CD4-positive, CD25-positive, alpha-beta regulatory T cell (primary cell): ENCODE measurements at regions not wholly inside any gene's neighbourhood (a gene's known extent, or its start where the extent isn't known, plus 50 kb on each side); places are given as distances from the start of the nearest gene placed in this dataset.
A peak's percentile ranks its signal among the peaks of the same experiment; 100 is the strongest.
"Not testable (repeated sequence)": the region's sequence is repeated elsewhere in the genome, so short reads cannot be mapped to it uniquely, and the experiment has no call there.

Source experiments
- ATAC-seq, 2 donors: fragments of 150-1000 bp; cut with Tn5 transposase; one replicate each; pipeline ENCODE4 v1.10.0; 2021; ENCODE audit warnings: low read depth in 2 of 2, moderate number of reproducible peaks in 2 of 2, moderate library complexity in 1 of 2
- DNase-seq, 3 donors: peaks; one replicate each; pipeline versions ENCODE4 v3.0.0 to v3.0.0-alpha.2; 2012 to 2022; ENCODE audit warnings: mixed read lengths in 1 of 3
- H3K27ac ChIP-seq: one replicate; pipeline ENCODE4 v1.7.0; 2013; ENCODE audit warnings: mild to moderate bottlenecking, low read length; ENCODE audit not compliant: insufficient read depth, poor library complexity, severe bottlenecking
- H3K27me3 ChIP-seq: one replicate; pipeline ENCODE4 v1.7.0; 2013; ENCODE audit warnings: low read length; ENCODE audit not compliant: control insufficient read depth, insufficient read depth
- H3K36me3 ChIP-seq: one replicate; pipeline ENCODE4 v1.7.0; 2013; ENCODE audit warnings: mild to moderate bottlenecking, low read length, moderate library complexity; ENCODE audit not compliant: control insufficient read depth, insufficient read depth
- H3K4me1 ChIP-seq: 2 replicates; pipeline ENCODE4 v1.7.0; 2013; ENCODE audit warnings: mild to moderate bottlenecking, low read length; ENCODE audit not compliant: insufficient read depth, control insufficient read depth, poor library complexity, severe bottlenecking
- H3K4me3 ChIP-seq: one replicate; pipeline ENCODE4 v1.7.0; 2013; ENCODE audit warnings: low read depth, mild to moderate bottlenecking, low read length, moderate library complexity
- H3K9me3 ChIP-seq, 2 experiments: 1 replicate in 1 of 2; 2 replicates in 1 of 2; pipeline ENCODE4 v1.7.0; 2013; ENCODE audit warnings: low read length in 2 of 2, mild to moderate bottlenecking in 1 of 2, moderate library complexity in 1 of 2; ENCODE audit not compliant: control insufficient read depth in 2 of 2
- H3K27ac Mint-ChIP-seq, 3 donors: one replicate each; pipeline ENCODE4 v1.8.0; 2020 to 2022; ENCODE audit warnings: mild to moderate bottlenecking in 3 of 3, mixed read lengths in 3 of 3, moderate library complexity in 2 of 3
- H3K27me3 Mint-ChIP-seq: one replicate; pipeline ENCODE4 v1.8.0; 2022; ENCODE audit warnings: mild to moderate bottlenecking, mixed read lengths
- H3K36me3 Mint-ChIP-seq: one replicate; pipeline ENCODE4 v1.8.0; 2020; ENCODE audit warnings: mixed read lengths
- H3K4me1 Mint-ChIP-seq, 4 donors: one replicate each; pipeline ENCODE4 v1.8.0; 2020 to 2022; ENCODE audit warnings: mixed read lengths in 4 of 4, mild to moderate bottlenecking in 1 of 4
- H3K4me3 Mint-ChIP-seq, 4 donors: one replicate each; pipeline ENCODE4 v1.8.0; 2020 to 2022; ENCODE audit warnings: mild to moderate bottlenecking in 4 of 4, mixed read lengths in 4 of 4, moderate library complexity in 3 of 4
- H3K9me3 Mint-ChIP-seq, 7 donors: one replicate each; pipeline ENCODE4 v1.8.0; 2020 to 2022; ENCODE audit warnings: mixed read lengths in 7 of 7, mild to moderate bottlenecking in 3 of 7, moderate library complexity in 2 of 7

- Histone ChIP-seq H3K4me3 (no peak overlapping the region), H3K27me3 (no peaks in the 10 kb centered on the region), H3K36me3 (no peaks in the 10 kb centered on the region), H3K27ac (no peak overlapping the region), H3K9me3 (no peaks in the 10 kb centered on the region), H3K4me1 (no peaks in the 10 kb centered on the region)
- DNase-seq (no peak), ATAC-seq (no peak)
- Mint-ChIP-seq H3K4me1 (peaks cover 9 to 20% (median 14%) of the 10 kb centered on the region in 4 donors), H3K36me3 (peaks cover 15% of the 10 kb centered on the region), H3K9me3 (peaks cover 0 to 1% (median 0%) of the 10 kb centered on the region in 7 donors), H3K4me3 (no peak overlapping the region), H3K27me3 (no peaks in the 10 kb centered on the region), H3K27ac (peak overlapping the region in 1 of 3 donors; percentile 35)
Measured at GRCh38 chr3:51610708-51611107, 60.3 kb upstream of the TEX264 start.

DNA sequence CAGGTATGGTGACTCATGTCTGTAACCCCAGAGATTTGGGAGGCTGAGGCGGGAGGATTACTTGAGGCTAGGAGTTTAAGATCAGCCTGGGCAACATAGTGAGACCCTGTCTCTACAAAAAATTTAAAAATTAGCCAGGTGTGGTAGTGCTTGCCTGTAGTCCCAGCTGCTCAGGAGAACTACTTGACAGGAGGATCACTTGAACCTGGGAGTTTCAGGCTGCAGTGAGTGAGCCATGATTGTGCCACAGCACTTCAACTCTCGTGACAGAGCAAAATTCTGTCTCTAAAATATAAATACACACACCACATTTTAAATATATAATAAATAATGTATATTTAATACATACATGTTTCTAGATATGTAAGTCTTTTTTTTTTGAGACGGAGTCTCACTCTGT lies 53.5 kb upstream of the TEX264 start:
- Histone ChIP-seq H3K27me3 (no peaks in the 10 kb centered on the region), H3K27ac (no peak overlapping the region), H3K4me3 (no peak overlapping the region), H3K36me3 (no peaks in the 10 kb centered on the region), H3K4me1 (no peaks in the 10 kb centered on the region), H3K9me3 (no peaks in the 10 kb centered on the region)
- no peak for DNase-seq
- no peaks in the 10 kb centered on the region for H3K27me3 Mint-ChIP-seq
- peaks cover 16 to 36% (median 28%) of the 10 kb centered on the region in 4 donors for H3K4me1 Mint-ChIP-seq
- H3K36me3 Mint-ChIP-seq, result peaks cover 9% of the 10 kb centered on the region
- H3K4me3 Mint-ChIP-seq, result no peak overlapping the region
- H3K27ac Mint-ChIP-seq, result peak overlapping the region in 1 of 3 donors; percentile 48
- no peak for ATAC-seq
- H3K9me3 Mint-ChIP-seq, result no peaks in the 10 kb centered on the region

DNA sequence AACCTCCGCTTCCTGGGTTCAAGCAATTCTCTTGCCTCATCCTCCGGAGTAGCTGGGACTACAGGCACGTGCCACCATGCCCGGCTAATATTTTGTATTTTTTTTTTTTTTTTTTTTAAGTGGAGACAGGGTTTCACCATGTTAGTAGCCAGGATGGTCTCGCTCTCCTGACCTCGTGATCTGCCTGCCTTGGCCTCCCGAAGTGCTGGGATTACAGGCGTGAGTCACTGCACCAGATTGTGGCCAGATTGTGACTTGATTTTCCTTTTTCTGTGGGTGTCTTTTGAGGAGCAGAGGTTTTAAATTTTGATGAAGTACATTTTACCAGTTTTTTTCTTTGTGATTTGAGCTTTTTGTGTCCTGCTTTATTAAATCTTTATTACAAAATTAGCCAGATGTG lies 53.0 kb upstream of the TEX264 start:
- not testable (repeated sequence) for H3K4me3 Mint-ChIP-seq, H3K27me3 Mint-ChIP-seq, H3K36me3 ChIP-seq, H3K27me3 ChIP-seq, H3K4me1 ChIP-seq, H3K27ac ChIP-seq, H3K36me3 Mint-ChIP-seq, H3K9me3 ChIP-seq, DNase-seq, H3K4me3 ChIP-seq, H3K9me3 Mint-ChIP-seq, ATAC-seq
- H3K27ac Mint-ChIP-seq, result peak overlapping the region in 1 of 3 donors; percentile 8
- H3K4me1 Mint-ChIP-seq, result peaks cover 16 to 36% (median 30%) of the 10 kb centered on the region in 4 donors

DNA sequence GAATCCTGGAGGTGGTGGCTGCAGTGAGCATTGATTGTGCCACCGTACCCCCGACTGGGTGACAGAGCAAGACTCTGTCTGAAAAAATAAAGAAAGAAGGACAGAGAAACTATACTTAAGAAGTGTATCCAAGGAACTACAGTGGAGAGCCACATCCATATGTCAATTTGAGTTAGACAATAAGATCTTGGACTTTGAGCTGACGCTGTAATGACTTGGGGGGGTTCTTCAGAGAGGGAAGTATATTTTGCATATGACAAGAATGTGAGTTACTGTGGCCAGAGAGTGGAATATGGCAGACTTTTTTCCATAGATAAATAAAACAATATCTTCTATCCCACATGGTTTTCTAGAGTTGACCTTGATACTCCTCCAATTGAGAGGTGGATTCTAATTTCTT lies 52.6 kb upstream of the TEX264 start:
- Mint-ChIP-seq H3K9me3 (no peaks in the 10 kb centered on the region), H3K4me1 (peaks cover 16 to 36% (median 31%) of the 10 kb centered on the region in 4 donors), H3K4me3 (no peak overlapping the region), H3K27me3 (no peaks in the 10 kb centered on the region), H3K27ac (peak overlapping the region in 1 of 3 donors; percentile 8), H3K36me3 (peaks cover 9% of the 10 kb centered on the region)
- no peaks in the 10 kb centered on the region for H3K9me3 ChIP-seq
- no peaks in the 10 kb centered on the region for H3K27me3 ChIP-seq
- H3K36me3 ChIP-seq, result no peaks in the 10 kb centered on the region
- no peaks in the 10 kb centered on the region for H3K4me1 ChIP-seq
- DNase-seq (no peak), ATAC-seq (no peak)
- no peak overlapping the region for H3K27ac ChIP-seq
- no peak overlapping the region for H3K4me3 ChIP-seq

DNA sequence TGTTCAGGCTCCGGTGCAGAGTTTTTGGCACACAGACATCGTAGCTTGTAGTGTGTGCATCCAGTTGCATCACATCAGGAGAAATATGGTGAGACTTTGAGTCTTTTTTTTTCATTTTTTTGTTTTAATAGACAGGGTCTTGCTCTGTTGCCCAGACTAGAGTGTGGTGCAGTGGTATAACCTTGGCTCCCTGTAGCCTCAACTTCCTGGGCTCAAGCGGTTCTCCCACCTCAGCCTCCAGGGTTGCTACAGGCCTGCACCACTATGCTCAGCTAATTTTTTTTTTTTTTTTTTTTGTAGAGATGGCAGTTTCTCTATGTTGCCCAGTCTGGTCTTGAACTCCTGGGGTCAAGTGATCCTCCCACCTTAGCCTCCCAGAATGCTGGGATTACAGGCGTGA lies 51.1 kb upstream of the TEX264 start:
- H3K36me3 ChIP-seq, result no peaks in the 10 kb centered on the region
- no peak overlapping the region for H3K4me3 Mint-ChIP-seq
- H3K27me3 Mint-ChIP-seq, result no peaks in the 10 kb centered on the region
- no peaks in the 10 kb centered on the region for H3K9me3 Mint-ChIP-seq
- peaks cover 16 to 36% (median 29%) of the 10 kb centered on the region in 4 donors for H3K4me1 Mint-ChIP-seq
- H3K36me3 Mint-ChIP-seq, result peaks cover 9% of the 10 kb centered on the region
- DNase-seq (no peak), ATAC-seq (no peak)
- H3K4me1 ChIP-seq, result no peaks in the 10 kb centered on the region
- H3K27me3 ChIP-seq, result no peaks in the 10 kb centered on the region
- H3K9me3 ChIP-seq, result no peaks in the 10 kb centered on the region
- no peak overlapping the region for H3K27ac ChIP-seq
- no peak overlapping the region for H3K4me3 ChIP-seq
- H3K27ac Mint-ChIP-seq, result peak overlapping the region in 2 of 3 donors; percentile 33 to 34

DNA sequence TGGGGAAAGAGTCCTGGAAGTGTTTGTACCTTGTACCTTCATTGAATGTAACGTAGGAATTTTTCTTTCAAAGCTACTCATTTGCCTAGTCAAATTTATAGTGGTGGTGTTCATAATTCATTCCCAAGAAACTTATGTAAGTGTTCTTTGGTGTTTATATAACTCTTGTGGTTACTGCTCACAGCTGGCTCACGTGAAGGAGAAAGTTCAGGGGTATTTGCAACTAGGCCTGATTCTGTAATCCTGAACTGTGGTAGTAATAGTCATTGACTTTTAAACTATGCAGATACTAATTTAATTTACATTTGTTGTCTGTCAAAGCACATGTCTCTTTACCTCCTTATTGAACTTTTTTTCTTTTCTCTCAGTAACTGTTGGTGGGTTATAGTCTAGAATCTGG lies 50.5 kb upstream of the TEX264 start:
- peaks cover 16 to 31% (median 25%) of the 10 kb centered on the region in 4 donors for H3K4me1 Mint-ChIP-seq
- H3K9me3 Mint-ChIP-seq, result no peaks in the 10 kb centered on the region
- no peaks in the 10 kb centered on the region for H3K27me3 ChIP-seq
- H3K9me3 ChIP-seq, result no peaks in the 10 kb centered on the region
- H3K4me1 ChIP-seq, result no peaks in the 10 kb centered on the region
- peaks cover 9% of the 10 kb centered on the region for H3K36me3 Mint-ChIP-seq
- ATAC-seq (no peak), DNase-seq (no peak)
- no peak overlapping the region for H3K4me3 ChIP-seq
- H3K36me3 ChIP-seq, result no peaks in the 10 kb centered on the region
- H3K27ac ChIP-seq, result no peak overlapping the region
- no peaks in the 10 kb centered on the region for H3K27me3 Mint-ChIP-seq
- peak overlapping the region in 1 of 3 donors; percentile 27 for H3K27ac Mint-ChIP-seq
- no peak overlapping the region for H3K4me3 Mint-ChIP-seq

- Histone ChIP-seq H3K36me3 (no peaks in the 10 kb centered on the region), H3K4me3 (no peak overlapping the region), H3K27me3 (no peaks in the 10 kb centered on the region), H3K9me3 (no peaks in the 10 kb centered on the region), H3K27ac (no peak overlapping the region), H3K4me1 (no peaks in the 10 kb centered on the region)
- Mint-ChIP-seq H3K4me1 (peaks cover 16 to 31% (median 21%) of the 10 kb centered on the region in 4 donors), H3K27ac (peak overlapping the region; percentile 2 to 71 (median 69)), H3K4me3 (no peak overlapping the region), H3K27me3 (no peaks in the 10 kb centered on the region), H3K9me3 (no peaks in the 10 kb centered on the region), H3K36me3 (peaks cover 9% of the 10 kb centered on the region)
- DNase-seq, result no peak
- ATAC-seq, result no peak
Measured at GRCh38 chr3:51621091-51621892, 49.8 kb upstream of the TEX264 start.
